ELF-1 (cell line): ENCODE measurements at regions not wholly inside any gene's neighbourhood (a gene's known extent, or its start where the extent isn't known, plus 50 kb on each side); places are given as distances from the start of the nearest gene placed in this dataset.

Experiments used
- DNase-seq: peaks from one replicate; pipeline ENCODE4 v3.0.0-alpha.2; 2016; ENCODE audit warnings: low read depth, low spot score

- no peak for DNase-seq
These were observed 138.6 kb upstream of the SPEF2 start for GRCh38 chr5:35478856-35479682.

DNA sequence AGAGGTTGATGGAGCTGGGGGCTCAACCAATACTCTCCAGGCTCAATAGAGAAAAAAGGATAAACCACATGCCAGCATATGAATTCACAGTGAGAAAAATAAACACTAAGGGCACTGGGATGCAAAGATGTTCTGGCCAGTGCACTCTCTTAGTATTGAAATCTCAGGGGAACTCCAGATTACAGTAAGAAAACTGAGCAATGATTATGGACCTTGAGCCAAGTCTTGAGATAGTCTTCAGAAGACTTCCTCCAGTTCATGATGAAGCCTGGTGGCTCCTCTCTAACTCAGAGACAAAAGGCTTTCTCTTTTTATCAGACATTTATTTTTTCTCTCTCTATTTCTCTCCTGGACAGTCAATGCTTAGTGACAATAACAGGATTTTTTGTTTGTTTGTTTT is 139.8 kb upstream of the SPEF2 start:
- no peak for DNase-seq

GRCh38 chr5:35477321-35477720 is 140.3 kb upstream of the SPEF2 start:
- DNase-seq: no peak

DNA sequence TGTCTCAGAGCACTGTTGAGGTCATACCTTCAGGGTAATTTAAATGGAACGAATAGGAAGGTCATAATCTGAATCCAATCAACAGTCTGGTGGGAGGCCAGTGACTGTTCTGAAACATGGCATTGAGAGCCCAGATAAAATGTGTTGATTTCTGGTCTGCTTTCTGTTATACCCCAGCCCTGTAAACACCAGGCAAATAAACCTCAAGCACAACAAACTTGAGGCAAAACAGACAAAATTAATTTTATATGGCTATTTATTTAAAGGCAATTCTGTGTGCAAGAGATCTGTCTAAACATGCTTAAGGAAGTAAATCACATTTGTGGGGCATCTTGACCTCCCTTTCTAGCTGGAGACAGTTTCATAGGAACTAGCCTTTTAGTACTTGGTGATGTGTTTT is 140.9 kb upstream of the SPEF2 start:
- DNase-seq: no peak

GRCh38 chr5:35476036-35476435 is 141.6 kb upstream of the SPEF2 start:
- no peak for DNase-seq

DNA sequence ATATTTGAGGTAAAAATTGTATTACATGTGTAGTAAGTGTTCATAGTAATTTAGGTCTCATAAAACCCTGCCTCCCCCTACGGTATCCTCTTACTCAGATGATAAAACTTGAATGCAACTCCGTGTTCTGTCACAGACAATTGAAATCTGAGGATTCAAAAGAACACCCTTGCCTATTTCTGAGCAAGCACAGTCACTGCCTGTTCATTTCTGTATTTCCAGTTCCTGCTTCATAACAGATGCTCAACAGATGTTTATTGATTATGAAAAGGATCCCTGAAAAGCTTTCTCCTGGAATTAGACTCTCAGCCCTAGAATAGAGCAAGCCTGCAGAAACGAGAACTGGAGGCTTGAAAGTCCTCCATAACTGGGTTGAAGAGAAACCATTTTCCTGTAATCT is 144.1 kb upstream of the SPEF2 start:
- no peak for DNase-seq

GRCh38 chr5:35470866-35471265 is 146.8 kb upstream of the SPEF2 start:
- peak; percentile 4 for DNase-seq

- DNase-seq: no peak
These were observed 148.9 kb upstream of the SPEF2 start for GRCh38 chr5:35468811-35469210.

- no peak for DNase-seq
These were observed 150.9 kb upstream of the SPEF2 start for GRCh38 chr5:35466746-35467145.

GRCh38 chr5:35464757-35465156 is 152.9 kb upstream of the SPEF2 start:
- no peak for DNase-seq

- DNase-seq: no peak
These were observed 156.1 kb upstream of the SPEF2 start for GRCh38 chr5:35461530-35461929.

- no peak for DNase-seq
These were observed 158.8 kb upstream of the SPEF2 start for GRCh38 chr5:35458824-35459207.

DNA sequence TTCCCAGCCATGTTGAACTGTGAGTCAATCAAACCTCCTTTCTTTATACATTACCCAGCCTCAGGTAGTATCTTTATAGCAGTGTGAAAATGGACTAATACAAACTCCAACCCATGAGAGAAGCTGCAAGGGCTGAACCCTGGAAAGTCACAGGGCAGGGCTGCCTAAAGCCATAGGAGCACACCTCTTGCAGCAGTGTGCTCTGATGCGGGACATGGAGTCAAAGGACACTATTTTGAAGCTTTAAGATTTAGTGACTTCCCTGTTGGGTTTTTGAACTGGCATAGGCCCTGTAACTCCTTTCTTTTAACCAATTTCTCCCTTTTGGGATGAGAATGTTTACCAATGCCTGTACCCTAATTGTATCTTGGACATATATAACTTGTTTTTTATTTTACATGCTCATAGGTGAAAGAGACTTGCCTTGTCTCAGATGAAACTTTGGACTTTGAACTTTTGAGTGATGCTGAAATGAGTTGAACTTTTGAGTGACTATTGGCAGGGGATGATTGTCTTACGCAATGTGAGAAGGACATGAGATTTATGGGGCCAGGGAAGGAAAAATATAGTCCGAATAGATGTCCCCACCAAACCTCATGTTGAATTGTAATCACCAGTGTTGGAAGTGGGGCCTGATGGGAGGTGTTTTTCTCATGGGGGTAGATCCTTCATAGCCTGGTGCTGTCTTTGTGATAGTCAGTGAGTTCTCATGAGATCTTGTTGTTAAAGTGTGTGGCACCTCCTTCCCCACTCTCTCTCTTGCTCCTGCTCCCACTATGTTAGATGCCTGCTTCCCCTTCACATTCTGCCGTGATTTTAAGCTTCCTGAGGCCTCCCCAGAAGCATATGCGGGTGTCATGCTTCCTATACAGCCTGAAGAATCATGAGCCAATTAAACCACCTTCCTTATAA is 159.5 kb upstream of the SPEF2 start:
- DNase-seq: no peak

- no peak for DNase-seq
These were observed 161.2 kb upstream of the SPEF2 start for GRCh38 chr5:35456506-35456905.

DNA sequence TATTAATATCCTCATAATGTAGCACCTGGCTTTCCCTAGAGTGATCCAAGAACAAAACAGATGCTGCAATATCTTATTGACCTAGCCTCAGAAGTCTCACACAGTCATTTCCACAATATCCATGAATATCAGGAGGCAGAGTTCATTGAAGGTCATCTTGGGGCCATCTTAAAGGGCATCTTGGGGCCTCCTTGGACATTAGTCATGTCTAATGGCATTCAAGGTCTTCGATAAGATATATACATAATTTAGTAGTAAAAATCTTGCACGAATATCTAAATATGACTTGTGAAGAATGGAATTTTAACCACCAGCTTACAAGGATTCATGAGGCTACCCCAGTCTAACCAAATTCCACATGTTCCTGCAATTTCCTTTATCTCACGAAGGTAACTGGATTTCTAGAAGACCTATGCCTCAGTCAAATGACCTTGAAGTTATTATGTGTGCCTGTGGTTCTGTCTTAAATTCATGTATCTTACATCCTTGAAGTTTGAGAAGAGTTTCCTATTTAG is 163.6 kb upstream of the SPEF2 start:
- no peak for DNase-seq

- DNase-seq: peak; percentile 5
These were observed 173.7 kb upstream of the SPEF2 start for GRCh38 chr5:35443803-35444595.

DNA sequence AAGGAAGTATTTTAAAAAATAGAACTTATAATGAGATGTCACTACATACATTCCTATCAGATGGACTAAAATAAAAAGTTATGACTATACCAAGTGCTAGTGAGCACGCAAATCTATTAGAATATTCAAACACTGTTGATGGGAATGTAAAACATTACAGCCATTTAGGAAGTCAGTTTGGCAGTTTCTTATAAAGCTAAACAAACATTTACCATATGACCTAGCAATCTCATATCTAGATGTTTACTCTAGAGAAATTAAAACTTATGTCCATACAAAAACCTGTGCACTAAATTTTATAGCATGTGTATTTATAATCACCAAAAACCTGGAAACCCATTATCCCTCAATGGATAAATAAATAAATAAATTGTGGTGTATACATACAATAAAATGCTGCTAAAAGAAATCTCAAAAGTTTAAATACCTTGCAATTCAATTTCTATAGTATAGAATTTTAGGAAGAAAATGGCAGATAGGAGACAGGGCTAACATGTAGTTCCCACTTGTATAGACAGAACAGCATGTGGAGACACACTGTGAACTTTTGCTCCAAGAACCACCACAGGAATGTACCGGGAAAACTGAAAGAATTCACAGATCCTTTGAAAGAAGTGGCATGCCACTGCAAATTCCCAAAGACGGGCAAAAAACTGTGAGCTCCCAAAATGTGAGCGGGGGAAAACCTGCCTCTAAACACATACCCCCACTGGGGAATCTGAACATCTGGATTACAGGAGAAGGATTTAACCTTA is 174.6 kb upstream of the SPEF2 start:
- DNase-seq: no peak

DNA sequence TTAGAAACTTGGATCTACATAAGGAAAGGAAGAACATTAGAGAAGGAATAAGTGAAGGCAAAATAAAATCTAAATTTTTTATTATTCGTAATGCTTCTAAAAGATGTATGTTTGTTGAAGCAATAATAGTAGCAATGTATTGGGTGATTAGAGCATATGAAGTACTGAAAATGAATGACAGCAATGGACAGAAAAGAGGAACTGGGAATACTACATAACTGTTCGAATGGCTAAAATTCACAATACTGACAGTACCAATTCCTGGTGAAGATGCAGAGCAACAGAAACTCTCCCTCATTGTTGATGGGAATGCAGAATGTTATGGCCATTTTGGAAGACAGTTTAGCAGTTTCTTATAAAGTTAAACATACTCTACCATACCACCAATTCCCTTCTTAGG is 177.3 kb upstream of the SPEF2 start:
- DNase-seq: no peak

DNA sequence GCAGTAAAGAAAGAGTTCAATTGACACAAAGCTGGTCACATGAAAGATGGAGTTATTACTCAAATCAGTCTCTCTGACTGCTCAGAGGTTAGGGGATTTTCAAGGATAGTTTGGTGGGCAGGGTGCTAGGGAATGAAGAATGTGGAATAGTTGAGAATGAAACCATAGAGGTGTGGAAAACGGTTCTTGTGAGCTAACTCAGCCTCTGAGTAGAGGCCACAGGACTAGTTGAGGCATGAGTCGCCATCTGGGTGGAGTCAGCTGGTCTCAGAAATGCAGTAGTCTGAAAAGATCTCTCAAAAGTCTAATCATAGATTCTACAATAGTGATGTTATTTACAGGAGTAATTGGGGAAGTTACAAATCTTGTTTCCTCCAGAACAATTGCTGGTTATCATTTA is 178.9 kb upstream of the SPEF2 start:
- no peak for DNase-seq

GRCh38 chr5:35438288-35438687 is 179.4 kb upstream of the SPEF2 start:
- no peak for DNase-seq
